ENCODE measurements at regions not wholly inside any gene's neighbourhood (a gene's known extent, or its start where the extent isn't known, plus 50 kb on each side); places are given as distances from the start of the nearest gene placed in this dataset.

- H3K27ac ChIP-seq: no peak overlapping the region
- H3K9me3 ChIP-seq: no peaks in the 10 kb centered on the region
- no peak overlapping the region for H3K4me3 ChIP-seq
- intact Hi-C loops (cut with DNase I; ENCODE audit: low total_unique reads): no loop called here
- H3K36me3 ChIP-seq (ENCODE audit: low read depth, missing control alignments): no peaks in the 10 kb centered on the region
- H3K27me3 ChIP-seq: no peaks in the 10 kb centered on the region
- WGBS, 2 donors: 70 to 84% methylated on average over 4 of the region's 4 CpGs
- DNase-seq: no peak
- H3K4me1 ChIP-seq: no peaks in the 10 kb centered on the region
- no peak for TF ChIP-seq POLR2A (IDR thresholded peaks at IDR 0.05)
- TF ChIP-seq CTCF (IDR thresholded peaks at IDR 0.05): no peak
These were observed 185.8 kb downstream of the PARM1 start for GRCh38 chr4:75118739-75119138.

- intact Hi-C loops (cut with DNase I; ENCODE audit: low total_unique reads): no loop called here
- H3K9me3 ChIP-seq: no peaks in the 10 kb centered on the region
- H3K27me3 ChIP-seq: no peaks in the 10 kb centered on the region
- no peak for TF ChIP-seq CTCF (IDR thresholded peaks at IDR 0.05)
- TF ChIP-seq POLR2A (IDR thresholded peaks at IDR 0.05): no peak
- no peak overlapping the region for H3K27ac ChIP-seq
- no peak for DNase-seq
- no peaks in the 10 kb centered on the region for H3K36me3 ChIP-seq (ENCODE audit: low read depth, missing control alignments)
- WGBS, 2 donors: 81 to 82% methylated on average over 3 of the region's 3 CpGs
- no peak overlapping the region for H3K4me3 ChIP-seq
- H3K4me1 ChIP-seq: no peaks in the 10 kb centered on the region
These were observed 177.1 kb downstream of the PARM1 start for GRCh38 chr4:75110061-75110460.

- H3K36me3 ChIP-seq (ENCODE audit: low read depth, missing control alignments): no peaks in the 10 kb centered on the region
- no peaks in the 10 kb centered on the region for H3K4me1 ChIP-seq
- no peaks in the 10 kb centered on the region for H3K9me3 ChIP-seq
- no peaks in the 10 kb centered on the region for H3K27me3 ChIP-seq
- no peak for TF ChIP-seq CTCF (IDR thresholded peaks at IDR 0.05)
- TF ChIP-seq POLR2A (IDR thresholded peaks at IDR 0.05): no peak
- no peak for DNase-seq
- no peak overlapping the region for H3K27ac ChIP-seq
- intact Hi-C loops (cut with DNase I; ENCODE audit: low total_unique reads): no loop called here
- no peak overlapping the region for H3K4me3 ChIP-seq
These were observed 175.1 kb downstream of the PARM1 start for GRCh38 chr4:75107755-75108612.

GRCh38 chr4:75102787-75103085 is 169.8 kb downstream of the PARM1 start:
- H3K9me3 ChIP-seq: no peaks in the 10 kb centered on the region

More at GRCh38 chr4:75102787-75103085, 169.8 kb downstream of the PARM1 start:
- no peak for TF ChIP-seq CTCF (IDR thresholded peaks at IDR 0.05)
- TF ChIP-seq POLR2A (IDR thresholded peaks at IDR 0.05): no peak
- Histone ChIP-seq H3K27ac (no peak overlapping the region), H3K36me3 (ENCODE audit: low read depth, missing control alignments) (no peaks in the 10 kb centered on the region), H3K4me1 (no peaks in the 10 kb centered on the region), H3K27me3 (no peaks in the 10 kb centered on the region), H3K4me3 (no peak overlapping the region)
- intact Hi-C loops (cut with DNase I; ENCODE audit: low total_unique reads): no loop called here
- DNase-seq: no peak

All from testis (tissue), 2 donors.